Spleen (tissue), 11 donors: ENCODE measurements at regions not wholly inside any gene's neighbourhood (a gene's known extent, or its start where the extent isn't known, plus 50 kb on each side); places are given as distances from the start of the nearest gene placed in this dataset.

Experiments used
- DNase-seq: peaks from one replicate; pipeline ENCODE4 v3.0.0-alpha.2; 2020
- H3K27ac ChIP-seq, 8 donors: fragments of 200-600 bp; sonication (generic) in 7 of 8; 1 replicate in 4 of 8; 2 replicates in 4 of 8; pipeline versions ENCODE4 v1.5.0 to v1.8.0; 2016 to 2021; ENCODE audit warnings: inconsistent platforms in 4 of 8, mild to moderate bottlenecking in 4 of 8, moderate library complexity in 1 of 8
- H3K27me3 ChIP-seq, 7 donors: fragments of 200-600 bp; sonication (generic) in 6 of 7; replicated peaks in 1 of 7; 1 replicate in 4 of 7; 2 replicates in 3 of 7; pipeline versions ENCODE4 v1.5.0 to v1.8.0; 2016 to 2021; ENCODE audit warnings: inconsistent platforms in 3 of 7, mild to moderate bottlenecking in 1 of 7
- H3K36me3 ChIP-seq, 6 donors: fragments of 200-600 bp; sonication (generic) in 5 of 6; 1 replicate in 4 of 6; 2 replicates in 2 of 6; pipeline versions ENCODE4 v1.5.0 to v1.8.0; 2016 to 2021; ENCODE audit warnings: inconsistent platforms in 2 of 6
- H3K4me1 ChIP-seq, 6 donors: fragments of 200-600 bp; sonication (generic) in 5 of 6; 1 replicate in 3 of 6; 2 replicates in 3 of 6; pipeline versions ENCODE4 v1.5.0 to v1.8.0; 2016 to 2021; ENCODE audit warnings: inconsistent platforms in 3 of 6
- H3K4me3 ChIP-seq, 8 donors: fragments of 200-600 bp; sonication (generic) in 7 of 8; 1 replicate in 4 of 8; 2 replicates in 4 of 8; pipeline versions ENCODE4 v1.5.0 to v1.8.0; 2016 to 2021; ENCODE audit warnings: inconsistent platforms in 4 of 8, mild to moderate bottlenecking in 4 of 8, moderate library complexity in 2 of 8
- H3K9me3 ChIP-seq, 8 donors: fragments of 200-600 bp; sonication (generic) in 7 of 8; 1 replicate in 4 of 8; 2 replicates in 4 of 8; pipeline versions ENCODE4 v1.5.0 to v1.8.0; 2016 to 2021; ENCODE audit warnings: inconsistent platforms in 4 of 8
- POLR2A ChIP-seq, 3 donors: fragments of 450-650 bp; IDR thresholded peaks; one replicate each; pipeline ENCODE4 v1.5.1; 2017; ENCODE audit warnings: antibody characterized with exemption in 3 of 3, mild to moderate bottlenecking in 1 of 3
- POLR2AphosphoS5 ChIP-seq, 3 donors: sonication (generic); formaldehyde crosslinking; IDR thresholded peaks; one replicate each; pipeline ENCODE4 v1.5.1; 2017; ENCODE audit warnings: antibody characterized with exemption in 3 of 3
- WGBS, 5 donors: extraction: QIAGEN DNeasy Blood & Tissue Kit in 3 of 5; methylation state at CpG; one replicate each; pipeline versions ENCODE4 v1.1.5 to v1.1.7; 2013 to 2018; 5-methylcytosine and 5-hydroxymethylcytosine counted together
- intact Hi-C: fragments of 100-400 bp; cut with DNase I; formaldehyde crosslinking; loops from one replicate; pipeline ENCODE4 v1.15.0; 2023; ENCODE audit warnings: low total_unique reads
- TF ChIP-seq, protein P1 (sequence below), 11 experiments: fragments of 200-600 bp in 7 of 11; fragments of 450-650 bp in 4 of 11; sonication (generic) in 4 of 11; IDR thresholded peaks in 8 of 11; conservative IDR thresholded peaks in 3 of 11; 1 replicate in 7 of 11; 2 replicates in 4 of 11; pipeline versions ENCODE4 v1.4.0 to v1.8.0; 2016 to 2021; ENCODE audit warnings: antibody characterized with exemption in 11 of 11, inconsistent platforms in 4 of 11, mild to moderate bottlenecking in 1 of 11
- donor health status: healthy with polysubstance abuse.
- donor health status: DM: no; HTN: no; CAD: no; lungs with moderate emphysema.
- donor health status: DM: no; HTN: no; CAD: no.
- donor health status: Bipolar disorder and iron deficiency.
- donor health status: healthy.
- donor health status: DM: no; HTN: no; CAD: no.
- donor health status: DM: yes; HTN: yes; CAD: no.

DNA sequence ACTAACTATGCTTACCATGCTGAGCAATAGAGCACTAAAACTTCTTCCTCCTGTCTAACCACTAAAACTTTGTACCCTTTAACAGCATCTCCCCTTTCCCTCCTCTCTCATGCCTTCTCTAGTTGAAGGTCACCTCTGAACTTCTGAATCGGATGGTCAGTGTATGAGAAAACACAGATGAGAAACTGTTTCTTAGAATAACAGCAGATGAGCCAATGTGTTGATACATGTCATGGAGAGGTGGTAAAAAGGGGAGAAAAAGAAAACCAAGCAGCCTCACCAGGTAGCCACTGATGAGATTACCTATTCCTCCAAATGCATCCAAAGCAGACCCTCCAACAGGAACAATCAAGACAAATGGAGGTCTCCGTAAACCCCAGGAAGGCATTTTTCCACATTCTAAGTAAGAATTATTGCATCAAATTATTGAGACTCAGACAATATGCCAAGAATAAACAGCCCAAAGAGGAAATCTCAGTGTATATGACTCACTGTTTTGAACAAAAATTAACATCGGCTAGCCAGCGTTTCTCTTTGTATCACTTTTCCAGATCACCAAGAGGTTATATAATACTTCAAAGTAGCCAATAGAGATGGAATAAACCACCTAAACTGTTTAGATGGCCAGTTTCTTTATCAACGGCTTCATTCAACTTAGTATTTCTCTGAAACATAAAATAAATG is 793.3 kb upstream of the SOX9 start:
- no peaks in the 10 kb centered on the region for H3K27me3 ChIP-seq
- intact Hi-C loops = no loop called here

DNA sequence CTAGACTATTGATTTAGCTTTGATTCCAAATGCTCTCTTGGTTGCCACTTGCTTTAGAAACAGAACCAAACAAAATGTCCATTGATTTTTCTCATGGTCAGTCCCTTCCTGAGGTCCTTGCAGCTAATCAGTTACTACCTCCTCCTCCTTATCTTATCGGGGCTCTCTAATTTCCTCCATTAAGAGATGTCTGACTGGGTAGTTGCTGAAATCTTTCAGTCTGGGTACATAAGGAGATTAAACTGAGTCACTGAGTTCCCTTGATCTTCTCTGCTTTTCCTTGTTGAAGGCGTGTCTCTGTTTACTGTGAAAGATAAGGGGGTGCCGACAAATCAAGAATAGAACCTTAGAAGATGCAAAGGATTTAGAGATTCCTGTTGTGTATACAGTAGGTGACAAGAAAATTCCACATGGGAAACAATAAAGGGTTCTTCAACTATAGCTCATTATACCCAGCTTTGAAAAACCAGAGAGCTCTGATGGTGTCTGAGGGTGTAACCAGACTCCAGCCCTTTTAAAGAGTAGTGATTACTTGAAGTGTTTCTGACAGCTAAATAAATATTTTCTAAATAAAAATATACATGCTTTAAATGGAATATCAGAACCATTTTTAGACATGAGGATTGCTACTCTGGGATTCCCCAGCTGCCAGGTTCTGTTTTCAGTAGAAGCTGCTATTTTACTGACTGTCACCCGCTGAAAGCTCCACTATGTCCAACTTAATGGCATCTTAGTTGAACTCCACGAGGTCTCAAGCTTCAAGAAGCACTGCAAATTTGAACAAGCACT is 791.3 kb upstream of the SOX9 start:
- H3K36me3 ChIP-seq = no peaks in the 10 kb centered on the region
- intact Hi-C loops = no loop called here
- no peak overlapping the region for H3K27ac ChIP-seq
- H3K9me3 ChIP-seq = no peaks in the 10 kb centered on the region
- 43 to 55% (median 52%) methylated on average over 5 of the region's 5 CpGs for WGBS, 5 donors
- H3K4me1 ChIP-seq = no peaks in the 10 kb centered on the region
- no peaks in the 10 kb centered on the region for H3K27me3 ChIP-seq
- no peak overlapping the region for H3K4me3 ChIP-seq
- no peak for TF ChIP-seq POLR2AphosphoS5 (IDR thresholded peaks at IDR 0.05)
- no peak for TF ChIP-seq POLR2A (IDR thresholded peaks at IDR 0.05)
- TF ChIP-seq, protein P1, sequence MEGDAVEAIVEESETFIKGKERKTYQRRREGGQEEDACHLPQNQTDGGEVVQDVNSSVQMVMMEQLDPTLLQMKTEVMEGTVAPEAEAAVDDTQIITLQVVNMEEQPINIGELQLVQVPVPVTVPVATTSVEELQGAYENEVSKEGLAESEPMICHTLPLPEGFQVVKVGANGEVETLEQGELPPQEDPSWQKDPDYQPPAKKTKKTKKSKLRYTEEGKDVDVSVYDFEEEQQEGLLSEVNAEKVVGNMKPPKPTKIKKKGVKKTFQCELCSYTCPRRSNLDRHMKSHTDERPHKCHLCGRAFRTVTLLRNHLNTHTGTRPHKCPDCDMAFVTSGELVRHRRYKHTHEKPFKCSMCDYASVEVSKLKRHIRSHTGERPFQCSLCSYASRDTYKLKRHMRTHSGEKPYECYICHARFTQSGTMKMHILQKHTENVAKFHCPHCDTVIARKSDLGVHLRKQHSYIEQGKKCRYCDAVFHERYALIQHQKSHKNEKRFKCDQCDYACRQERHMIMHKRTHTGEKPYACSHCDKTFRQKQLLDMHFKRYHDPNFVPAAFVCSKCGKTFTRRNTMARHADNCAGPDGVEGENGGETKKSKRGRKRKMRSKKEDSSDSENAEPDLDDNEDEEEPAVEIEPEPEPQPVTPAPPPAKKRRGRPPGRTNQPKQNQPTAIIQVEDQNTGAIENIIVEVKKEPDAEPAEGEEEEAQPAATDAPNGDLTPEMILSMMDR (IDR thresholded peaks at IDR 0.05 in 8 of 11, conservative IDR thresholded peaks at IDR 0.05 in 3 of 11) = no peak
- DNase-seq = no peak

More for the DNA sequence above, 793.3 kb upstream of the SOX9 start:
- Histone ChIP-seq H3K27ac (no peak overlapping the region), H3K9me3 (peaks cover 0 to 14% (median 0%) of the 10 kb centered on the region in 8 donors), H3K4me1 (no peaks in the 10 kb centered on the region), H3K36me3 (no peaks in the 10 kb centered on the region), H3K4me3 (no peak overlapping the region)
- TF ChIP-seq, protein P1 (IDR thresholded peaks at IDR 0.05 in 8 of 11, conservative IDR thresholded peaks at IDR 0.05 in 3 of 11) = no peak
- TF ChIP-seq POLR2A (IDR thresholded peaks at IDR 0.05) (no peak), POLR2AphosphoS5 (IDR thresholded peaks at IDR 0.05) (no peak)
- WGBS, 5 donors = 57 to 72% (median 68%) methylated on average over 5 of the region's 5 CpGs
- no peak for DNase-seq

DNA sequence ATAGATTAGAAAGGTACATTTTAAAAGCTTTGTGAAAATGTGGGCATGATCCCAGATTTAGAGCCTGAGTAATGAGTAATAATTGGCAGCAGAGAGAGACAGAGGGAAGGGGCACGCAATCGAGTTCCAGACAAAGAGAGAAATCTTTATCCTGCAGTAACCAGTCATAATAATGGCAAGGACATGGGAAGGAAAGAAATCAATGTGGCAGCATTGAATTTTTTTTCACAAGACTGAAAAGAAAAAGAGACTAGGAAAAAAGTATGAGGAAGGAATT is 790.8 kb upstream of the SOX9 start:
- Histone ChIP-seq H3K4me3 (no peak overlapping the region), H3K27ac (no peak overlapping the region), H3K9me3 (no peaks in the 10 kb centered on the region), H3K36me3 (no peaks in the 10 kb centered on the region), H3K27me3 (no peaks in the 10 kb centered on the region), H3K4me1 (no peaks in the 10 kb centered on the region)
- TF ChIP-seq, protein P1 (IDR thresholded peaks at IDR 0.05 in 8 of 11, conservative IDR thresholded peaks at IDR 0.05 in 3 of 11) = no peak
- TF ChIP-seq POLR2A (IDR thresholded peaks at IDR 0.05) (no peak), POLR2AphosphoS5 (IDR thresholded peaks at IDR 0.05) (no peak)
- intact Hi-C loops = no loop called here
- no peak for DNase-seq
- 54 to 75% (median 65%) methylated on average over 2 of the region's 2 CpGs for WGBS, 5 donors

DNA sequence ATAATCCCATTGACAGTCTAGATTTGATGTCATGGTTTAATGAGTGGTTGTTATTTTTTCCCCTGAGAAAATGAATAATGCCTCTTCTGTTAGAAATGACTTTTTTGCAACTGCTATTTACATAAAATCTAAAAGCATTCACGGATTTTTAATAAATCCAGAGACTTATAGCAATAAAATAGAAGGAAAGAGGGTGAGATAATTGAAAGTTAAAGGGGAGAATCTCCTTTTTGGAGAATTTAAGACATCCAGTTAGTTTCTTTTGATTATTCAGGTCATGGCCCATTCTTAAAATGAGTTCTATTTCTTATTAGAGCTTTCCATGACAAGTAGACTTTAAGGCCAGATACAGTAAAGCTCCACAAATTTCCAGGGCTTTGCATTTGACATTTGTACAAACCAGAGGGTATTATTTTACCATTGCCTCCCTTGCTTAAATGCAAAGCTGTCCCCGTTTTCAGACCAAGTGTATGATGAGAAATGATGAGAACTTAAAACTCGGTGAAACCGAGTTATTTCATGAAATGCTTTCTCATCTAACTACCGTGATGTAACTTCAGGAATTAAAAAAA is 789.0 kb upstream of the SOX9 start:
- no peaks in the 10 kb centered on the region for H3K9me3 ChIP-seq
- TF ChIP-seq, protein P1 (IDR thresholded peaks at IDR 0.05 in 8 of 11, conservative IDR thresholded peaks at IDR 0.05 in 3 of 11) = no peak
- no peak for TF ChIP-seq POLR2AphosphoS5 (IDR thresholded peaks at IDR 0.05)
- TF ChIP-seq POLR2A (IDR thresholded peaks at IDR 0.05) = no peak
- no peak for DNase-seq
- no peak overlapping the region for H3K27ac ChIP-seq
- no peak overlapping the region for H3K4me3 ChIP-seq
- H3K36me3 ChIP-seq = no peaks in the 10 kb centered on the region
- H3K27me3 ChIP-seq = no peaks in the 10 kb centered on the region
- 78 to 89% (median 84%) methylated on average over 5 of the region's 5 CpGs for WGBS, 5 donors
- intact Hi-C loops = no loop called here
- H3K4me1 ChIP-seq = no peaks in the 10 kb centered on the region
